Stimulated activated effector memory CD8-positive, alpha-beta T cell treated with anti-CD3 and anti-CD28 coated beads, Interleukin-12 subunit alpha, Interleukin-12 subunit beta, amount 100 ng/mL, for 72 hours (primary cell): ENCODE measurements at regions not wholly inside any gene's neighbourhood (a gene's known extent, or its start where the extent isn't known, plus 50 kb on each side); places are given as distances from the start of the nearest gene placed in this dataset.
A peak's percentile ranks its signal among the peaks of the same experiment; 100 is the strongest.

ENCODE experiments used
- ATAC-seq: fragments of 150-1000 bp; cut with Tn5 transposase; 2 replicates; pipeline ENCODE4 v1.10.0; 2021
- DNase-seq, 2 donors: peaks; one replicate each; pipeline ENCODE4 v3.0.0; 2021 to 2022; ENCODE audit warnings: low spot score in 2 of 2
- H3K27ac Mint-ChIP-seq: one replicate; pipeline ENCODE4 v1.8.0; 2022; ENCODE audit warnings: mild to moderate bottlenecking, mixed read lengths
- H3K36me3 Mint-ChIP-seq: one replicate; pipeline ENCODE4 v1.8.0; 2022; ENCODE audit warnings: mild to moderate bottlenecking, mixed read lengths
- H3K4me1 Mint-ChIP-seq: one replicate; pipeline ENCODE4 v1.8.0; 2022; ENCODE audit warnings: mixed read lengths
- H3K4me3 Mint-ChIP-seq: one replicate; pipeline ENCODE4 v1.8.0; 2022; ENCODE audit warnings: mild to moderate bottlenecking, mixed read lengths
- H3K9me3 Mint-ChIP-seq: one replicate; pipeline ENCODE4 v1.8.0; 2022; ENCODE audit warnings: mixed read lengths

GRCh38 chr2:119104414-119104813 lies 54.1 kb downstream of the C1QL2 start:
- H3K27ac Mint-ChIP-seq: no peak overlapping the region
- DNase-seq (no peak), ATAC-seq (no peak)
- no peak overlapping the region for H3K4me3 Mint-ChIP-seq
- H3K36me3 Mint-ChIP-seq: no peaks in the 10 kb centered on the region
- no peaks in the 10 kb centered on the region for H3K4me1 Mint-ChIP-seq
- H3K9me3 Mint-ChIP-seq: peaks cover 15% of the 10 kb centered on the region

GRCh38 chr2:119102964-119103363 lies 55.6 kb downstream of the C1QL2 start:
- no peak overlapping the region for H3K4me3 Mint-ChIP-seq
- no peak for DNase-seq
- peaks cover 19% of the 10 kb centered on the region for H3K9me3 Mint-ChIP-seq
- ATAC-seq: no peak
- H3K27ac Mint-ChIP-seq: no peak overlapping the region
- H3K4me1 Mint-ChIP-seq: no peaks in the 10 kb centered on the region
- no peaks in the 10 kb centered on the region for H3K36me3 Mint-ChIP-seq

GRCh38 chr2:119088416-119088815 lies 70.1 kb downstream of the C1QL2 start:
- H3K4me1 Mint-ChIP-seq: no peaks in the 10 kb centered on the region
- H3K9me3 Mint-ChIP-seq: no peaks in the 10 kb centered on the region
- ATAC-seq: peak; percentile 32
- H3K4me3 Mint-ChIP-seq: no peak overlapping the region
- no peaks in the 10 kb centered on the region for H3K36me3 Mint-ChIP-seq
- H3K27ac Mint-ChIP-seq: no peak overlapping the region
- no peak for DNase-seq

- Mint-ChIP-seq H3K27ac (no peak overlapping the region), H3K4me3 (no peak overlapping the region), H3K36me3 (no peaks in the 10 kb centered on the region), H3K4me1 (no peaks in the 10 kb centered on the region), H3K9me3 (no peaks in the 10 kb centered on the region)
- ATAC-seq (no peak), DNase-seq (no peak)
Measured at GRCh38 chr2:119086327-119086726, 72.2 kb downstream of the C1QL2 start.

GRCh38 chr2:119085613-119086012 lies 72.9 kb downstream of the C1QL2 start:
- H3K9me3 Mint-ChIP-seq: no peaks in the 10 kb centered on the region
- no peaks in the 10 kb centered on the region for H3K4me1 Mint-ChIP-seq
- ATAC-seq: no peak
- DNase-seq: no peak
- H3K27ac Mint-ChIP-seq: no peak overlapping the region
- H3K4me3 Mint-ChIP-seq: no peak overlapping the region
- H3K36me3 Mint-ChIP-seq: no peaks in the 10 kb centered on the region

GRCh38 chr2:119083416-119083815 lies 75.1 kb downstream of the C1QL2 start:
- no peak overlapping the region for H3K27ac Mint-ChIP-seq
- H3K36me3 Mint-ChIP-seq: no peaks in the 10 kb centered on the region

GRCh38 chr2:119082821-119083400 lies 75.6 kb downstream of the C1QL2 start:
- DNase-seq: no peak
- no peaks in the 10 kb centered on the region for H3K9me3 Mint-ChIP-seq
- H3K4me1 Mint-ChIP-seq: no peaks in the 10 kb centered on the region
- no peak overlapping the region for H3K27ac Mint-ChIP-seq
- no peaks in the 10 kb centered on the region for H3K36me3 Mint-ChIP-seq
- no peak for ATAC-seq
- no peak overlapping the region for H3K4me3 Mint-ChIP-seq

More at GRCh38 chr2:119083416-119083815, 75.1 kb downstream of the C1QL2 start:
- no peak for DNase-seq
- Mint-ChIP-seq H3K4me1 (no peaks in the 10 kb centered on the region), H3K4me3 (no peak overlapping the region), H3K9me3 (no peaks in the 10 kb centered on the region)
- no peak for ATAC-seq

GRCh38 chr2:119078796-119079195 lies 79.8 kb downstream of the C1QL2 start:
- Mint-ChIP-seq H3K9me3 (no peaks in the 10 kb centered on the region), H3K4me3 (no peak overlapping the region), H3K27ac (no peak overlapping the region), H3K4me1 (no peaks in the 10 kb centered on the region), H3K36me3 (no peaks in the 10 kb centered on the region)
- DNase-seq (no peak), ATAC-seq (no peak)

GRCh38 chr2:119076713-119077112 lies 81.8 kb downstream of the C1QL2 start:
- Mint-ChIP-seq H3K9me3 (no peaks in the 10 kb centered on the region), H3K4me3 (no peak overlapping the region), H3K36me3 (no peaks in the 10 kb centered on the region), H3K4me1 (no peaks in the 10 kb centered on the region), H3K27ac (no peak overlapping the region)
- DNase-seq (no peak), ATAC-seq (no peak)

GRCh38 chr2:119073213-119073612 lies 85.3 kb downstream of the C1QL2 start:
- Mint-ChIP-seq H3K4me3 (no peak overlapping the region), H3K36me3 (no peaks in the 10 kb centered on the region), H3K9me3 (no peaks in the 10 kb centered on the region), H3K27ac (no peak overlapping the region), H3K4me1 (no peaks in the 10 kb centered on the region)
- ATAC-seq (no peak), DNase-seq (no peak)

- H3K4me3 Mint-ChIP-seq: no peak overlapping the region
Measured at GRCh38 chr2:119071476-119071875, 87.1 kb downstream of the C1QL2 start.

GRCh38 chr2:119069781-119070180 lies 88.8 kb downstream of the C1QL2 start:
- no peak overlapping the region for H3K4me3 Mint-ChIP-seq
- no peak overlapping the region for H3K27ac Mint-ChIP-seq
- H3K36me3 Mint-ChIP-seq: no peaks in the 10 kb centered on the region
- ATAC-seq (no peak), DNase-seq (no peak)
- H3K9me3 Mint-ChIP-seq: no peaks in the 10 kb centered on the region
- H3K4me1 Mint-ChIP-seq: no peaks in the 10 kb centered on the region

More at GRCh38 chr2:119071476-119071875, 87.1 kb downstream of the C1QL2 start:
- ATAC-seq (no peak), DNase-seq (no peak)
- H3K4me1 Mint-ChIP-seq: no peaks in the 10 kb centered on the region
- no peak overlapping the region for H3K27ac Mint-ChIP-seq
- H3K9me3 Mint-ChIP-seq: no peaks in the 10 kb centered on the region
- no peaks in the 10 kb centered on the region for H3K36me3 Mint-ChIP-seq

- Mint-ChIP-seq H3K9me3 (peaks cover 3% of the 10 kb centered on the region), H3K36me3 (no peaks in the 10 kb centered on the region), H3K4me3 (no peak overlapping the region), H3K4me1 (no peaks in the 10 kb centered on the region), H3K27ac (no peak overlapping the region)
- ATAC-seq (no peak), DNase-seq (no peak)
Measured at GRCh38 chr2:119068154-119068725, 90.3 kb downstream of the C1QL2 start.

GRCh38 chr2:119066272-119066804 lies 92.2 kb downstream of the C1QL2 start:
- Mint-ChIP-seq H3K27ac (no peak overlapping the region), H3K36me3 (no peaks in the 10 kb centered on the region), H3K4me1 (no peaks in the 10 kb centered on the region), H3K4me3 (no peak overlapping the region), H3K9me3 (peaks cover 3% of the 10 kb centered on the region)
- ATAC-seq (no peak), DNase-seq (no peak)

- H3K9me3 Mint-ChIP-seq: peaks cover 3% of the 10 kb centered on the region
- H3K4me3 Mint-ChIP-seq: no peak overlapping the region
- ATAC-seq (no peak), DNase-seq (no peak)
- no peak overlapping the region for H3K27ac Mint-ChIP-seq
- no peaks in the 10 kb centered on the region for H3K4me1 Mint-ChIP-seq
- no peaks in the 10 kb centered on the region for H3K36me3 Mint-ChIP-seq
Measured at GRCh38 chr2:119065146-119065545, 93.4 kb downstream of the C1QL2 start.

- Mint-ChIP-seq H3K36me3 (no peaks in the 10 kb centered on the region), H3K4me1 (no peaks in the 10 kb centered on the region), H3K27ac (no peak overlapping the region), H3K4me3 (no peak overlapping the region), H3K9me3 (peaks cover 3% of the 10 kb centered on the region)
- DNase-seq (no peak), ATAC-seq (no peak)
Measured at GRCh38 chr2:119064567-119064966, 94.0 kb downstream of the C1QL2 start.
